Psoas muscle (tissue), 7 donors: ENCODE measurements at regions not wholly inside any gene's neighbourhood (a gene's known extent, or its start where the extent isn't known, plus 50 kb on each side); places are given as distances from the start of the nearest gene placed in this dataset.

ENCODE experiments used
- ATAC-seq, 4 donors: fragments of 200-7000 bp; cut with Tn5 transposase; one replicate each; pipeline ENCODE4 v1.9.1; 2020; ENCODE audit warnings: moderate library complexity in 3 of 4, mild to moderate bottlenecking in 2 of 4
- DNase-seq, 2 donors: peaks; one replicate each; pipeline ENCODE4 v3.0.0-alpha.2; 2020
- H3K27ac ChIP-seq: fragments of 200-600 bp; one replicate; pipeline ENCODE4 v1.8.0; 2022
- H3K27me3 ChIP-seq, 3 donors: fragments of 200-600 bp in 1 of 3; one replicate each; pipeline versions ENCODE4 v1.6.1 to v1.8.0; 2013 to 2022; ENCODE audit warnings: low read length in 2 of 3, mild to moderate bottlenecking in 2 of 3, moderate library complexity in 1 of 3; ENCODE audit not compliant: insufficient read depth in 3 of 3
- H3K36me3 ChIP-seq, 2 donors: fragments of 200-600 bp in 1 of 2; one replicate each; pipeline versions ENCODE4 v1.6.1 to v1.8.0; 2013 to 2022; ENCODE audit warnings: low read depth in 1 of 2, mild to moderate bottlenecking in 1 of 2, moderate library complexity in 1 of 2; ENCODE audit not compliant: insufficient read depth in 1 of 2
- H3K4me1 ChIP-seq: fragments of 200-600 bp; one replicate; pipeline ENCODE4 v1.8.0; 2022
- H3K4me3 ChIP-seq: fragments of 200-600 bp; one replicate; pipeline ENCODE4 v1.8.0; 2022; ENCODE audit warnings: mild to moderate bottlenecking
- H3K9me3 ChIP-seq: fragments of 200-600 bp; one replicate; pipeline ENCODE4 v1.8.0; 2022
- WGBS, 3 donors: extraction: QIAGEN DNeasy Blood & Tissue Kit; methylation state at CpG; one replicate each; pipeline versions ENCODE4 v1.1.6 to v1.1.7; 2013; 5-methylcytosine and 5-hydroxymethylcytosine counted together
- intact Hi-C, 2 donors: fragments of 100-400 bp; cut with DNase I; formaldehyde crosslinking; loops; one replicate each; pipeline versions ENCODE4 v1.11.0 to v1.14.2; 2022
- TF ChIP-seq, protein P1 (sequence below): fragments of 200-600 bp; IDR thresholded peaks from one replicate; pipeline ENCODE4 v1.8.0; 2022; ENCODE audit warnings: antibody characterized with exemption
- donor health status: healthy with polysubstance abuse.
- donor health status: DM: no; HTN: no; CAD: no; lungs with moderate emphysema.
- donor health status: Bipolar disorder and iron deficiency.
- donor health status: healthy.
- donor health status: DM: yes; HTN: yes; CAD: no.
- donor health status: DM: no; HTN: no; CAD: no.
- donor health status: DM: yes; HTN: yes; CAD: no.

DNA sequence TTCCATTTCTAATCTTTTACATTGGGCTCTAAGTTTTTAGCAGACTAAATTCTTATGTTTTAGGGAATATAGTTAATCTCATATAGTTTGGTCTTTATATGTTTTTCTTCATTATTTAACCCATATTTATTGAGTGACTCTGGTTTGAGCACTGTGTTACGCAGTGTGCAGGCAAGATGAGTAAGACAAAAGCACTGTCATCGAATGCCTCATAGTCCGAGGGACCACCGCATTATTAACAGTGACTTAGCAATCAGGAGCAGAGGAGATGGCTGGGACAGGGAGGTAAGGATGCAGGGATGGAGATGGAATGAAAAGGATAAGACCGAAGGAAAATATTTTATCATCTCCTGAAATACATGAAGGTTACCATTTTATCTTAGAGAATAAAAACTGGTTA, 65.2 kb upstream of the CTSC start:
- no peak overlapping the region for H3K27ac ChIP-seq
- 94 to 96% (median 95%) methylated on average over 5 of the region's 5 CpGs for WGBS, 3 donors
- DNase-seq (no peak), ATAC-seq (no peak)
- no peaks in the 10 kb centered on the region for H3K4me1 ChIP-seq
- no peaks in the 10 kb centered on the region for H3K9me3 ChIP-seq
- intact Hi-C loops = no loop called here
- no peaks in the 10 kb centered on the region for H3K27me3 ChIP-seq
- TF ChIP-seq, protein P1, sequence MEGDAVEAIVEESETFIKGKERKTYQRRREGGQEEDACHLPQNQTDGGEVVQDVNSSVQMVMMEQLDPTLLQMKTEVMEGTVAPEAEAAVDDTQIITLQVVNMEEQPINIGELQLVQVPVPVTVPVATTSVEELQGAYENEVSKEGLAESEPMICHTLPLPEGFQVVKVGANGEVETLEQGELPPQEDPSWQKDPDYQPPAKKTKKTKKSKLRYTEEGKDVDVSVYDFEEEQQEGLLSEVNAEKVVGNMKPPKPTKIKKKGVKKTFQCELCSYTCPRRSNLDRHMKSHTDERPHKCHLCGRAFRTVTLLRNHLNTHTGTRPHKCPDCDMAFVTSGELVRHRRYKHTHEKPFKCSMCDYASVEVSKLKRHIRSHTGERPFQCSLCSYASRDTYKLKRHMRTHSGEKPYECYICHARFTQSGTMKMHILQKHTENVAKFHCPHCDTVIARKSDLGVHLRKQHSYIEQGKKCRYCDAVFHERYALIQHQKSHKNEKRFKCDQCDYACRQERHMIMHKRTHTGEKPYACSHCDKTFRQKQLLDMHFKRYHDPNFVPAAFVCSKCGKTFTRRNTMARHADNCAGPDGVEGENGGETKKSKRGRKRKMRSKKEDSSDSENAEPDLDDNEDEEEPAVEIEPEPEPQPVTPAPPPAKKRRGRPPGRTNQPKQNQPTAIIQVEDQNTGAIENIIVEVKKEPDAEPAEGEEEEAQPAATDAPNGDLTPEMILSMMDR = no peak
- no peak overlapping the region for H3K4me3 ChIP-seq
- H3K36me3 ChIP-seq = no peaks in the 10 kb centered on the region

DNA sequence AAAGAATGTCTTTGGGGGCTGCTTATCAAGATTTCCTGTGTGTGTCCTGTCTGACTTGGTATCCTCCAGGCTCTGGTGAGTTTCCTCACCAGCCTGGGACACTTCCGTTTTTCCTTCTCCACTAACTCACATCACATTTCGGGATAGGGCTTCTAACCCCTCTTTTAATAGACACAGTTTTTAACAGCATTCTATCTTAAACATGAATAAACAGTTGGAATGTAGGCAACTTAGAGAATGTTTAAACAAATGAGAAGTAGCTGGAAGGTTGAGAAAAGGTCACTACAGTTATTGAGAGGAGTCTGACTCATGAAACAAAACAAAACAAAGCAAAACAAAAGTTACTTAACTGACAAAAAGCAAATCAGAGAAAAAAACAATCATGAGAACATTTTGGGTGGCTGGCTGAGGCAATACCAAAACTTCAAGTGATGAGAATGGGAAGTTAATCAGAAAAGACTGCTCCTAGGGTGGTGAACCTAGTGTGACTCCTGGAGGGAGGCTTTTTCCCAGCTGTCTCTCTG, 64.7 kb upstream of the CTSC start:
- DNase-seq (no peak), ATAC-seq (no peak)
- H3K27me3 ChIP-seq = no peaks in the 10 kb centered on the region
- H3K9me3 ChIP-seq = no peaks in the 10 kb centered on the region
- no peak overlapping the region for H3K4me3 ChIP-seq
- intact Hi-C loops = no loop called here
- no peak overlapping the region for H3K27ac ChIP-seq
- H3K4me1 ChIP-seq = no peaks in the 10 kb centered on the region
- TF ChIP-seq, protein P1 = no peak
- 61 to 66% (median 64%) methylated on average over 2 of the region's 2 CpGs for WGBS, 3 donors
- H3K36me3 ChIP-seq = no peaks in the 10 kb centered on the region

DNA sequence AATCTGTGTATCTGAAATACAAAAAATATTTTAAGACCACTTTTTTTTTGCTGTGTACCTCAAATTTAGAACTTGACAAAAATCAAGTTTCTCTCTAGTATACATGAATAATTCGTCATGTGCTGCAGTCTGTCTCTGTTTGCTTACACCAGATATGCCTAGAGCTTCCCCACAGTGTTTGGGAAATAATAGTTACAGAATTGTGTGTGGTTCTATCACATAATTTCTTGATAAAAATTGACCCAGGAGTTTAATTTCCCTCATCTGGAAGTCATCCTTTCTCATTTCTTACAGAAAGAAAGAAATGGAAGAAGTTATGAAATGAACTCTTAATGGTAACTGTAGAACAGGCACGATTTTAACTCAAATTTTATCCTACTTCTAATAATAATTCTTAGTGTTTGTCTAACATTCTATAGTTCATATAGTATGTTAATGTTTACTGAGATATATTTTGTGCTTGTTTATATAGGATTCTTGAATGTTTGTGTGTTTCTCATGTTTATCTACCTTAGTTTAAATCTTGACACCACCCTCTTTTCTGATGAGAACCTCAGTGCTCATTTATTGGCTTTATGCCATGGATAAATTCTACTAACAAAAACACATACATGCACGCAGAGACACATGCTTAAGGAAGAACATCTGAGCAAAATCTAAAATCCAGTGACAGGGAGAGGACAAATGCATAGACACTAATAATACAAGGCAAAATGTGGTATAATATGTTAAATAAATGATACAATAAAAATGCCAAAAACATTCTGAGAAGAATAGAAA, 61.4 kb upstream of the CTSC start:
- intact Hi-C loops = no loop called here
- 71 to 85% (median 78%) methylated on average over 3 of the region's 3 CpGs for WGBS, 3 donors
- Histone ChIP-seq H3K4me1 (no peaks in the 10 kb centered on the region), H3K27ac (no peak overlapping the region), H3K36me3 (no peaks in the 10 kb centered on the region), H3K27me3 (no peaks in the 10 kb centered on the region), H3K4me3 (no peak overlapping the region), H3K9me3 (no peaks in the 10 kb centered on the region)
- TF ChIP-seq, protein P1 = no peak
- ATAC-seq (no peak), DNase-seq (no peak)

DNA sequence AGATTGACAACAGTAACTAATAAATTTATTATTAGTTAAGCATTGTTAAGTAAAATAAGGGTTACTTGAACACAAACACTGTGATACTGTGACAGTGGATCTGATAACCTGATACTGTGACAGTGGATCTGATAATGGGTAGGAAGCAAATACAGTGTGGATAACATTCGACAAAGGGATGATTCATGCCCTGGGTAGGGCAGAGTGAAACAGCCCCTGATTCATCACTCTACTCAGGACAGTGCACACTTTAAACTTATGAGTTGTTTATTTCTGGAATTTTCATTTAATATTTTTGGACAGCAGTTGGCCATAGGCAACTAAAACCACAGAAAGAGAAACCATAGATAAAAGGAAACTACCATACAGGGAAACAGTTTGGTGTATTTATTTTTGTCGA, 60.8 kb upstream of the CTSC start:
- Histone ChIP-seq H3K27ac (no peak overlapping the region), H3K4me3 (no peak overlapping the region), H3K4me1 (no peaks in the 10 kb centered on the region), H3K9me3 (no peaks in the 10 kb centered on the region), H3K36me3 (no peaks in the 10 kb centered on the region), H3K27me3 (no peaks in the 10 kb centered on the region)
- 30 to 65% (median 53%) methylated on average over 2 of the region's 2 CpGs for WGBS, 3 donors
- TF ChIP-seq, protein P1 = no peak
- intact Hi-C loops = no loop called here
- no peak for DNase-seq
- ATAC-seq = no peak

DNA sequence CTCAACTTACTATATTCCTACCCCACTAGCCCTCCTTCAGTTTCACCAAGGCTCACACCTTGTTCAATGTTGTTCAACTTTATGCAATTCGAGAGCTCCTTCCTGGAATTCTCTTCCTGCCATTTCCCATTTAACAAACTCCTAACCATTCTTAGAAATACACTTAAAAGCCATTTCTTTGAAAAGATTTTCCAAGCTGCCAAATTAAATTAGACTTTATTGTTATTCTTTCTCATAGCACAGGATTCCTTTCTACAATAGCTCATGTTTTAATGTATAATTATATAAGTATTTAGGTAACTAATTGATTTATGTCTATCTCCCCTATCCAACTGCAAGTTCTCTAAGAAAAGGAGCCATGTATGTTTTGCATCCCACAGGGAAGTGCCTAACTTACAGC, 52.7 kb upstream of the CTSC start:
- no peaks in the 10 kb centered on the region for H3K36me3 ChIP-seq
- intact Hi-C loops = no loop called here
- ATAC-seq (no peak), DNase-seq (no peak)
- TF ChIP-seq, protein P1 = no peak
- H3K4me1 ChIP-seq = no peaks in the 10 kb centered on the region
- H3K9me3 ChIP-seq = no peaks in the 10 kb centered on the region
- no peaks in the 10 kb centered on the region for H3K27me3 ChIP-seq
- 83 to 94% (median 86%) methylated on average over 1 of the region's 1 CpG for WGBS, 3 donors
- H3K27ac ChIP-seq = no peak overlapping the region
- no peak overlapping the region for H3K4me3 ChIP-seq
